ENCODE measurements at regions not wholly inside any gene's neighbourhood (a gene's known extent, or its start where the extent isn't known, plus 50 kb on each side); places are given as distances from the start of the nearest gene placed in this dataset.

DNA sequence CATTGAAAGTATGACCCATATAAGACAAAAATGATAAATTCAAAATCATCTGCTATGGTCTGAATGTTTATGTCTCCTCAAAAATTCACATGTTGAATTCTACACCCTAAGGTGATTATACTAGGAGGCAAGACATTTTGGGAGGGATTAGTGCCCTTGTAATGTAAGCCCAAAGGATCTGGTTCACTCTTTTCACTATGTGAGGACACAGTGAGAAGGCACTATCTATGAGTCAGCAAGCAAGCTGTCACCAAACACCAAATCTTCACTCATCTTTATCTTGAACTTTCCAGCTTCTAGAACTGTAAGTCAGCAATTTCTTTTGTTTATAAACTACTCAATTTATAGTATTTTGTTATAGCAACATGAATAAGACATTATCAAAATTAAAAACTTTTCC is 284.7 kb upstream of the ZC3H15 start:
- ChIA-PET CTCF (no interaction called here), POLR2A (no interaction called here)
- no peaks in the 10 kb centered on the region for H3K27me3 Mint-ChIP-seq (ENCODE audit: low read depth)
- H3K9me3 Mint-ChIP-seq, result no peaks in the 10 kb centered on the region
- TF ChIP-seq MAX (CRISPR knock-in tag; IDR thresholded peaks at IDR 0.05) (no peak), MXD4 (CRISPR knock-in tag; IDR thresholded peaks at IDR 0.05; ENCODE audit: borderline replicate concordance) (no peak), GABPB1 (CRISPR knock-in tag; IDR thresholded peaks at IDR 0.05) (no peak), TEAD1 (CRISPR knock-in tag; IDR thresholded peaks at IDR 0.05) (no peak), ATF3 (CRISPR knock-in tag; conservative IDR thresholded peaks at IDR 0.05) (no peak), NR1H2 (CRISPR knock-in tag; IDR thresholded peaks at IDR 0.05) (no peak), IRF1 (CRISPR knock-in tag; IDR thresholded peaks at IDR 0.05) (no peak), ZNF532 (CRISPR knock-in tag; IDR thresholded peaks at IDR 0.05; ENCODE audit: borderline replicate concordance) (no peak)
- TF ChIP-seq, protein P1, sequence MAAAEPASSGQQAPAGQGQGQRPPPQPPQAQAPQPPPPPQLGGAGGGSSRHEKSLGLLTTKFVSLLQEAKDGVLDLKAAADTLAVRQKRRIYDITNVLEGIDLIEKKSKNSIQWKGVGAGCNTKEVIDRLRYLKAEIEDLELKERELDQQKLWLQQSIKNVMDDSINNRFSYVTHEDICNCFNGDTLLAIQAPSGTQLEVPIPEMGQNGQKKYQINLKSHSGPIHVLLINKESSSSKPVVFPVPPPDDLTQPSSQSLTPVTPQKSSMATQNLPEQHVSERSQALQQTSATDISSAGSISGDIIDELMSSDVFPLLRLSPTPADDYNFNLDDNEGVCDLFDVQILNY (CRISPR knock-in tag; IDR thresholded peaks at IDR 0.05), result no peak
- no peak overlapping the region for H3K4me3 Mint-ChIP-seq
- ATAC-seq, result no peak
- H3K27ac Mint-ChIP-seq, result no peak overlapping the region
- H3K36me3 Mint-ChIP-seq, result no peaks in the 10 kb centered on the region
- peaks cover 6% of the 10 kb centered on the region for H3K4me1 Mint-ChIP-seq
- no peak for DNase-seq (ENCODE audit: low spot score)

GRCh38 chr2:186205254-186205911 is 280.7 kb upstream of the ZC3H15 start:
- Mint-ChIP-seq H3K4me3 (no peak overlapping the region), H3K27me3 (ENCODE audit: low read depth) (no peaks in the 10 kb centered on the region), H3K36me3 (no peaks in the 10 kb centered on the region), H3K9me3 (no peaks in the 10 kb centered on the region), H3K4me1 (peaks cover 10% of the 10 kb centered on the region), H3K27ac (no peak overlapping the region)
- ATAC-seq (no peak), DNase-seq (ENCODE audit: low spot score) (no peak)
- no peak for TF ChIP-seq ZNF416 (CRISPR knock-in tag; IDR thresholded peaks at IDR 0.05)
- POLR2A ChIA-PET, result no interaction called here
- CTCF ChIA-PET, result no interaction called here

- peaks cover 11% of the 10 kb centered on the region for H3K4me1 Mint-ChIP-seq
- ChIA-PET POLR2A (no interaction called here), CTCF (no interaction called here)
- no peak overlapping the region for H3K4me3 Mint-ChIP-seq
- no peaks in the 10 kb centered on the region for H3K27me3 Mint-ChIP-seq (ENCODE audit: low read depth)
- H3K27ac Mint-ChIP-seq, result no peak overlapping the region
- H3K9me3 Mint-ChIP-seq, result no peaks in the 10 kb centered on the region
- H3K36me3 Mint-ChIP-seq, result no peaks in the 10 kb centered on the region
- ATAC-seq (no peak), DNase-seq (ENCODE audit: low spot score) (no peak)
- no peak for TF ChIP-seq ZNF219 (CRISPR knock-in tag; IDR thresholded peaks at IDR 0.05; ENCODE audit: borderline replicate concordance)
- no peak for TF ChIP-seq ZNF121 (CRISPR knock-in tag; IDR thresholded peaks at IDR 0.05)
- TF ChIP-seq, protein P2, sequence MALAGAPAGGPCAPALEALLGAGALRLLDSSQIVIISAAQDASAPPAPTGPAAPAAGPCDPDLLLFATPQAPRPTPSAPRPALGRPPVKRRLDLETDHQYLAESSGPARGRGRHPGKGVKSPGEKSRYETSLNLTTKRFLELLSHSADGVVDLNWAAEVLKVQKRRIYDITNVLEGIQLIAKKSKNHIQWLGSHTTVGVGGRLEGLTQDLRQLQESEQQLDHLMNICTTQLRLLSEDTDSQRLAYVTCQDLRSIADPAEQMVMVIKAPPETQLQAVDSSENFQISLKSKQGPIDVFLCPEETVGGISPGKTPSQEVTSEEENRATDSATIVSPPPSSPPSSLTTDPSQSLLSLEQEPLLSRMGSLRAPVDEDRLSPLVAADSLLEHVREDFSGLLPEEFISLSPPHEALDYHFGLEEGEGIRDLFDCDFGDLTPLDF (CRISPR knock-in tag; IDR thresholded peaks at IDR 0.05), result no peak
- no peak for TF ChIP-seq IRF2 (CRISPR knock-in tag; IDR thresholded peaks at IDR 0.05; ENCODE audit: borderline replicate concordance, low read depth)
- TF ChIP-seq AFF4 (CRISPR knock-in tag; IDR thresholded peaks at IDR 0.05; ENCODE audit: borderline replicate concordance), result no peak
- no peak for TF ChIP-seq MAX (CRISPR knock-in tag; IDR thresholded peaks at IDR 0.05)
- TF ChIP-seq SP1 (CRISPR knock-in tag; conservative IDR thresholded peaks at IDR 0.05), result no peak
- TF ChIP-seq TCF7 (CRISPR knock-in tag; IDR thresholded peaks at IDR 0.05; ENCODE audit: low read depth), result no peak
- no peak for TF ChIP-seq ZMAT4 (CRISPR knock-in tag; IDR thresholded peaks at IDR 0.05)
- TF ChIP-seq GRHL2 (CRISPR knock-in tag; IDR thresholded peaks at IDR 0.05; ENCODE audit: insufficient replicate concordance, severe bottlenecking), result no peak
Observed at GRCh38 chr2:186209532-186209931, 276.5 kb upstream of the ZC3H15 start.

All from WTC11 (cell line).